Common myeloid progenitor, CD34-positive (primary cell): ENCODE measurements at regions not wholly inside any gene's neighbourhood (a gene's known extent, or its start where the extent isn't known, plus 50 kb on each side); places are given as distances from the start of the nearest gene placed in this dataset.
A peak's percentile ranks its signal among the peaks of the same experiment; 100 is the strongest.

Experiments used
- CTCF ChIA-PET: fragments of 350-600 bp; sonication (Branson Sonifier 250); formaldehyde crosslinking; loops from one replicate; lab custom pipeline; 2021; ENCODE audit warnings: antibody characterized with exemption; lab: Charles Lee
- POLR2A ChIA-PET: fragments of 350-600 bp; sonication (Branson Sonifier 250); formaldehyde crosslinking; loops from one replicate; lab custom pipeline; 2021; ENCODE audit warnings: antibody characterized with exemption; lab: Charles Lee
- DNase-seq, 3 donors: peaks; one replicate each; pipeline versions ENCODE4 v3.0.0 to v3.0.0-alpha.2; 2013
- H3K27ac ChIP-seq, 2 experiments: 1 replicate in 1 of 2; 2 replicates in 1 of 2; pipeline ENCODE4 v1.7.0; 2013; ENCODE audit warnings: inconsistent platforms in 2 of 2, low read length in 2 of 2, mild to moderate bottlenecking in 2 of 2, low read depth in 1 of 2, moderate library complexity in 1 of 2; ENCODE audit not compliant: severe bottlenecking in 2 of 2, insufficient read depth in 1 of 2, poor library complexity in 1 of 2
- H3K27me3 ChIP-seq, 5 experiments: replicated peaks in 2 of 5; 1 replicate in 3 of 5; 2 replicates in 2 of 5; pipeline versions ENCODE4 v1.6.1 to v1.7.0; 2013; ENCODE audit warnings: low read length in 4 of 5, mild to moderate bottlenecking in 2 of 5, moderate library complexity in 2 of 5, inconsistent platforms in 1 of 5; ENCODE audit not compliant: insufficient read depth in 5 of 5, control insufficient read depth in 4 of 5
- H3K36me3 ChIP-seq, 4 experiments: 1 replicate in 2 of 4; 2 replicates in 2 of 4; pipeline versions ENCODE4 v1.6.1 to v1.7.0; 2013; ENCODE audit warnings: low read length in 3 of 4, control low read depth in 1 of 4, mild to moderate bottlenecking in 1 of 4; ENCODE audit not compliant: control insufficient read depth in 4 of 4, insufficient read depth in 4 of 4
- H3K4me1 ChIP-seq, 4 experiments: 1 replicate in 3 of 4; 2 replicates in 1 of 4; pipeline versions ENCODE4 v1.6.1 to v1.7.1; 2013; ENCODE audit warnings: low read length in 3 of 4, mild to moderate bottlenecking in 3 of 4, control low read depth in 1 of 4, inconsistent platforms in 1 of 4, moderate library complexity in 1 of 4; ENCODE audit not compliant: control insufficient read depth in 4 of 4, insufficient read depth in 4 of 4; ENCODE audit errors: control extremely low read depth in 1 of 4
- H3K4me3 ChIP-seq, 7 experiments: 1 replicate in 4 of 7; 2 replicates in 3 of 7; pipeline versions ENCODE4 v1.5.1 to v1.7.0; 2013; ENCODE audit warnings: mild to moderate bottlenecking in 7 of 7, low read length in 6 of 7, moderate library complexity in 6 of 7, inconsistent platforms in 2 of 7, low read depth in 2 of 7, control low read depth in 1 of 7; ENCODE audit not compliant: insufficient read depth in 4 of 7, control insufficient read depth in 1 of 7; ENCODE audit errors: extremely low read depth in 1 of 7
- H3K9me3 ChIP-seq, 5 experiments: 1 replicate in 4 of 5; 2 replicates in 1 of 5; pipeline versions ENCODE4 v1.6.1 to v1.7.1; 2013; ENCODE audit warnings: low read length in 4 of 5, mild to moderate bottlenecking in 2 of 5, inconsistent platforms in 1 of 5, low read depth in 1 of 5, moderate library complexity in 1 of 5; ENCODE audit not compliant: control insufficient read depth in 4 of 5, insufficient read depth in 2 of 5; ENCODE audit errors: control extremely low read depth in 1 of 5
- WGBS: methylation state at CpG from one replicate; pipeline ENCODE4 v1.1.5; 2013; ENCODE audit not compliant: insufficient coverage; 5-methylcytosine and 5-hydroxymethylcytosine counted together

- H3K9me3 ChIP-seq: no peaks in the 10 kb centered on the region
- ChIA-PET CTCF (no interaction called here), POLR2A (no interaction called here)
- no peak for DNase-seq
- WGBS: 84% methylated on average over 11 of the region's 12 CpGs
- H3K4me1 ChIP-seq: no peaks in the 10 kb centered on the region
- H3K27me3 ChIP-seq: peaks cover 0 to 8% (median 3%) of the 10 kb centered on the region in 5 experiments
- no peaks in the 10 kb centered on the region for H3K36me3 ChIP-seq
- H3K4me3 ChIP-seq: no peak overlapping the region
- no peak overlapping the region for H3K27ac ChIP-seq
Measured at GRCh38 chr11:134636071-134636470, 224.0 kb upstream of the B3GAT1 start.

- Histone ChIP-seq H3K4me1 (no peaks in the 10 kb centered on the region), H3K9me3 (no peaks in the 10 kb centered on the region), H3K27me3 (peaks cover 0 to 5% (median 3%) of the 10 kb centered on the region in 5 experiments), H3K4me3 (no peak overlapping the region), H3K27ac (no peak overlapping the region), H3K36me3 (no peaks in the 10 kb centered on the region)
- POLR2A ChIA-PET: no interaction called here
- CTCF ChIA-PET: interaction anchor here (1.5 kb wide), 1 partner anchor 12 kb away, joined by 4 read pairs; no protein-coding TSS in a partner anchor
- WGBS: 85% methylated on average over 22 of the region's 22 CpGs
- DNase-seq: peak in 2 of 3 donors; percentile 8 to 19
Measured at GRCh38 chr11:134634897-134635831, 223.1 kb upstream of the B3GAT1 start.

DNA sequence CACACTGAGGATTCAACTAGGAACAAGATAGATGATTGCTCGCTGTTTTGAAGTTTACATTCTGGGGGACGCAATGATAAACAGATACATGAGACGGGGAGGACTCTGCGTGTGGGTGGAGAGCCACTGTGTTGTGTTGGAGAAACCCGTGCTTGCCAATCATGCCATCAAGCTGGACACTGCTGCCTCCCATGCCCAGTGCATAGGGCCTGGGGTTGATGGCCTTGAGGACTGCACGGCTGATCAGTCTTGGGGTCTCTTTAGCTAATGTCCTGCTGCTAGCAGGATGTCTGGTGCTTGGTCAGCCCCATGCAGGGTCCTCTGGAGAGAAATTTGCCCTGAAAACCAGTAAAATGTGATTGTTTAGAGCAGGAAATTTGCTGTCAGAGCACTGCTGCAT lies 221.2 kb upstream of the B3GAT1 start:
- ChIA-PET CTCF (interaction anchor here (1.4 to 1.5 kb wide), 2 partner anchors 10 to 274 kb away, joined by 4 to 5 read pairs; no protein-coding TSS in a partner anchor), POLR2A (no interaction called here)
- H3K36me3 ChIP-seq: no peaks in the 10 kb centered on the region
- no peaks in the 10 kb centered on the region for H3K9me3 ChIP-seq
- DNase-seq: no peak
- H3K27me3 ChIP-seq: peaks cover 0 to 4% (median 0%) of the 10 kb centered on the region in 5 experiments
- WGBS: 100% methylated on average over 5 of the region's 6 CpGs
- no peak overlapping the region for H3K4me3 ChIP-seq
- no peak overlapping the region for H3K27ac ChIP-seq
- H3K4me1 ChIP-seq: no peaks in the 10 kb centered on the region

GRCh38 chr11:134632347-134633119 lies 220.5 kb upstream of the B3GAT1 start:
- no peaks in the 10 kb centered on the region for H3K9me3 ChIP-seq
- H3K4me1 ChIP-seq: no peaks in the 10 kb centered on the region
- WGBS: 91% methylated on average over 15 of the region's 16 CpGs
- H3K36me3 ChIP-seq: no peaks in the 10 kb centered on the region
- CTCF ChIA-PET: interaction anchor here (1.4 kb wide), 1 partner anchor 273 kb away, joined by 5 read pairs; no protein-coding TSS in a partner anchor
- no peak overlapping the region for H3K4me3 ChIP-seq
- H3K27ac ChIP-seq: no peak overlapping the region
- POLR2A ChIA-PET: no interaction called here
- H3K27me3 ChIP-seq: peaks cover 0 to 4% (median 2%) of the 10 kb centered on the region in 5 experiments
- DNase-seq: no peak

DNA sequence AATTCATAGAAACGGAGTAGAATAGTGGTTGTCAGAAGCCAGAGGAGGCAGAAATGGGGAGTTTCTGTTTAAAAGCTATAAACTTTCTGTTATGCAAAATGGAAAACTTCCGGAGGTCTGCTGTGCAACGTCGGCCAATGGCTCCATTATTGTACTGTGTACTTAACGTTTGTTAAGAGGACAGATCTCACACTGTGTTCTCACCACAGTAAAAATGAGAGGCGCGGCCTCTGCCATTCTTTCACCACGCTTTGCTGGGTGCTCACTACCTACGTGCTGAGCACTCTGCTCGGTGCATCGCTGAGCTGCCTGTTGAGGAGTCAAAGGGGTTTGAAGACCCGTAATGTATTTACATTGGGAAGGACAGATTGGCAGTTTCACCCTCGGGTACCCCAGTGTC lies 218.8 kb upstream of the B3GAT1 start:
- no peak overlapping the region for H3K4me3 ChIP-seq
- no peaks in the 10 kb centered on the region for H3K9me3 ChIP-seq
- H3K4me1 ChIP-seq: no peaks in the 10 kb centered on the region
- POLR2A ChIA-PET: no interaction called here
- H3K27ac ChIP-seq: no peak overlapping the region
- CTCF ChIA-PET: no interaction called here
- peaks cover 0 to 4% (median 0%) of the 10 kb centered on the region in 5 experiments for H3K27me3 ChIP-seq
- no peaks in the 10 kb centered on the region for H3K36me3 ChIP-seq
- WGBS: 97% methylated on average over 13 of the region's 13 CpGs
- no peak for DNase-seq

- no peak for DNase-seq
- no peak overlapping the region for H3K4me3 ChIP-seq
- CTCF ChIA-PET: no interaction called here
- WGBS: 96% methylated on average over 6 of the region's 6 CpGs
- H3K27ac ChIP-seq: no peak overlapping the region
- H3K4me1 ChIP-seq: no peaks in the 10 kb centered on the region
- no peaks in the 10 kb centered on the region for H3K36me3 ChIP-seq
- POLR2A ChIA-PET: no interaction called here
- peaks cover 0 to 5% (median 1%) of the 10 kb centered on the region in 5 experiments for H3K27me3 ChIP-seq
- H3K9me3 ChIP-seq: no peaks in the 10 kb centered on the region
Measured at GRCh38 chr11:134628426-134628825, 216.4 kb upstream of the B3GAT1 start.
